GM23338 (cell line): ENCODE measurements at regions not wholly inside any gene's neighbourhood (a gene's known extent, or its start where the extent isn't known, plus 50 kb on each side); places are given as distances from the start of the nearest gene placed in this dataset.

Experiments used
- ATAC-seq: fragments of 200-7000 bp; cut with Tn5 transposase; 3 replicates; pipeline ENCODE4 v1.9.1; 2020
- DNase-seq: peaks from one replicate; pipeline ENCODE4 v3.0.0-alpha.2; 2015; ENCODE audit warnings: low spot score
- H2AFZ ChIP-seq: fragments of 200-600 bp; sonication (generic); 2 replicates; pipeline ENCODE4 v1.8.0; 2016; ENCODE audit warnings: antibody characterized with exemption, mild to moderate bottlenecking, moderate library complexity
- H3F3A ChIP-seq: fragments of 200-600 bp; sonication (generic); replicated peaks from 2 replicates; pipeline ENCODE4 v1.8.0; 2017; ENCODE audit warnings: antibody characterized with exemption, mixed run types, low read depth
- H3K27ac ChIP-seq: fragments of 200-600 bp; sonication (generic); 2 replicates; pipeline ENCODE4 v1.6.1; 2016; ENCODE audit warnings: low read depth
- H3K27me3 ChIP-seq: fragments of 200-600 bp; sonication (generic); 2 replicates; pipeline ENCODE4 v1.8.0; 2016; ENCODE audit warnings: mild to moderate bottlenecking, mixed run types, moderate library complexity; ENCODE audit not compliant: insufficient read depth
- H3K36me3 ChIP-seq: fragments of 200-600 bp; sonication (generic); 2 replicates; pipeline ENCODE4 v1.8.0; 2016; ENCODE audit warnings: mild to moderate bottlenecking; ENCODE audit not compliant: insufficient read depth
- H3K4me1 ChIP-seq: fragments of 200-600 bp; sonication (generic); 2 replicates; pipeline ENCODE4 v1.8.0; 2016; ENCODE audit warnings: mild to moderate bottlenecking, moderate library complexity; ENCODE audit not compliant: insufficient read depth
- H3K4me2 ChIP-seq: fragments of 200-600 bp; sonication (generic); 2 replicates; pipeline ENCODE4 v1.7.1; 2017; ENCODE audit warnings: mixed run types
- H3K4me3 ChIP-seq: fragments of 200-600 bp; sonication (generic); 2 replicates; pipeline ENCODE4 v1.6.1; 2016; ENCODE audit warnings: mixed run types
- H3K79me2 ChIP-seq: fragments of 200-600 bp; sonication (generic); replicated peaks from 2 replicates; pipeline ENCODE4 v1.8.0; 2017; ENCODE audit warnings: mild to moderate bottlenecking; ENCODE audit not compliant: insufficient read depth
- H3K9me2 ChIP-seq: fragments of 200-600 bp; sonication (generic); 2 replicates; pipeline ENCODE4 v1.8.0; 2017; ENCODE audit not compliant: insufficient read depth
- H4K20me1 ChIP-seq: fragments of 200-600 bp; sonication (generic); replicated peaks from 2 replicates; pipeline ENCODE4 v1.8.0; 2017; ENCODE audit warnings: mild to moderate bottlenecking; ENCODE audit not compliant: insufficient read depth
- H3K27ac Mint-ChIP-seq: 2 replicates; pipeline ENCODE4 v1.8.0; 2020; ENCODE audit warnings: inconsistent platforms, mild to moderate bottlenecking, moderate library complexity, mixed read lengths
- H3K27me3 Mint-ChIP-seq: 3 replicates; pipeline ENCODE4 v1.8.0; 2022; ENCODE audit warnings: low read depth, mild to moderate bottlenecking, moderate library complexity, mixed read lengths, inconsistent platforms; ENCODE audit not compliant: insufficient read depth, poor library complexity
- H3K36me3 Mint-ChIP-seq: 3 replicates; pipeline ENCODE4 v1.8.0; 2021; ENCODE audit warnings: low read depth, mild to moderate bottlenecking, inconsistent platforms, moderate library complexity, mixed read lengths
- H3K4me1 Mint-ChIP-seq: 3 replicates; pipeline ENCODE4 v1.8.0; 2020; ENCODE audit warnings: mild to moderate bottlenecking, inconsistent platforms, mixed read lengths
- H3K4me3 Mint-ChIP-seq: 3 replicates; pipeline ENCODE4 v1.8.0; 2021; ENCODE audit warnings: moderate library complexity, mild to moderate bottlenecking, inconsistent platforms, mixed read lengths
- H3K9me3 Mint-ChIP-seq: 3 replicates; pipeline ENCODE4 v1.8.0; 2020; ENCODE audit warnings: moderate library complexity, mild to moderate bottlenecking, inconsistent platforms, mixed read lengths
- CREB1 ChIP-seq: fragments of 250-450 bp; sonication (Bioruptor Pico); IDR thresholded peaks from 2 replicates; pipeline ENCODE4 v1.5.0; 2020; ENCODE audit warnings: low read depth, mild to moderate bottlenecking, moderate library complexity
- EZH2phosphoT487 ChIP-seq: fragments of 200-600 bp; sonication (generic); IDR thresholded peaks from one replicate; pipeline ENCODE4 v1.8.1; 2018; ENCODE audit warnings: antibody characterized with exemption; ENCODE audit not compliant: unreplicated experiment
- JUNB ChIP-seq: IDR thresholded peaks from one replicate; pipeline ENCODE4 v1.6.1; 2016; ENCODE audit warnings: antibody characterized with exemption; ENCODE audit not compliant: unreplicated experiment
- POLR2AphosphoS5 ChIP-seq: IDR thresholded peaks from 2 replicates; pipeline ENCODE4 v1.6.1; 2016; ENCODE audit warnings: antibody characterized with exemption, low read depth
- ZNF114 ChIP-seq: fragments of 250-450 bp; sonication (Bioruptor Pico); IDR thresholded peaks from 2 replicates; pipeline ENCODE4 v1.5.0; 2020; ENCODE audit warnings: mild to moderate bottlenecking, moderate library complexity
- TF ChIP-seq, protein P1 (sequence below): IDR thresholded peaks from 2 replicates; pipeline ENCODE4 v1.6.1; 2016; ENCODE audit warnings: antibody characterized with exemption
- TF ChIP-seq, protein P2 (sequence below), 2 experiments: fragments of 200-600 bp in 1 of 2; sonication (generic) in 1 of 2; conservative IDR thresholded peaks; 2 replicates each; pipeline versions ENCODE4 v1.5.1 to v1.6.1; 2016 to 2017; ENCODE audit warnings: antibody characterized with exemption in 2 of 2, low read depth in 2 of 2, mild to moderate bottlenecking in 2 of 2, moderate library complexity in 1 of 2

GRCh38 chr14:97402279-97402678 is 605.1 kb downstream of the VRK1 start:
- H3K4me2 ChIP-seq = no peak overlapping the region
- peaks cover 5% of the 10 kb centered on the region; the same call in 1 of the 2 replicates for H3K4me1 ChIP-seq
- no peaks in the 10 kb centered on the region for H3K36me3 ChIP-seq
- DNase-seq (no peak), ATAC-seq (no peak)
- Mint-ChIP-seq H3K9me3 (peaks cover 6% of the 10 kb centered on the region; the same call in 2 of the 3 replicates), H3K36me3 (peaks cover 3% of the 10 kb centered on the region; the same call in 1 of the 3 replicates), H3K4me3 (no peak overlapping the region), H3K4me1 (peaks cover 6% of the 10 kb centered on the region), H3K27me3 (peaks cover 5% of the 10 kb centered on the region), H3K27ac (no peak overlapping the region)
- H3K27me3 ChIP-seq = no peaks in the 10 kb centered on the region
- H3K4me3 ChIP-seq = no peak overlapping the region
- no peak for TF ChIP-seq POLR2AphosphoS5
- H4K20me1 ChIP-seq = no peaks in the 10 kb centered on the region
- H3K79me2 ChIP-seq = no peaks in the 10 kb centered on the region
- no peak overlapping the region for H3K27ac ChIP-seq
- H3K9me2 ChIP-seq = peaks cover 12% of the 10 kb centered on the region; the same call in 1 of the 2 replicates
- H2AFZ ChIP-seq = no peak overlapping the region
- no peaks in the 10 kb centered on the region for H3F3A ChIP-seq

DNA sequence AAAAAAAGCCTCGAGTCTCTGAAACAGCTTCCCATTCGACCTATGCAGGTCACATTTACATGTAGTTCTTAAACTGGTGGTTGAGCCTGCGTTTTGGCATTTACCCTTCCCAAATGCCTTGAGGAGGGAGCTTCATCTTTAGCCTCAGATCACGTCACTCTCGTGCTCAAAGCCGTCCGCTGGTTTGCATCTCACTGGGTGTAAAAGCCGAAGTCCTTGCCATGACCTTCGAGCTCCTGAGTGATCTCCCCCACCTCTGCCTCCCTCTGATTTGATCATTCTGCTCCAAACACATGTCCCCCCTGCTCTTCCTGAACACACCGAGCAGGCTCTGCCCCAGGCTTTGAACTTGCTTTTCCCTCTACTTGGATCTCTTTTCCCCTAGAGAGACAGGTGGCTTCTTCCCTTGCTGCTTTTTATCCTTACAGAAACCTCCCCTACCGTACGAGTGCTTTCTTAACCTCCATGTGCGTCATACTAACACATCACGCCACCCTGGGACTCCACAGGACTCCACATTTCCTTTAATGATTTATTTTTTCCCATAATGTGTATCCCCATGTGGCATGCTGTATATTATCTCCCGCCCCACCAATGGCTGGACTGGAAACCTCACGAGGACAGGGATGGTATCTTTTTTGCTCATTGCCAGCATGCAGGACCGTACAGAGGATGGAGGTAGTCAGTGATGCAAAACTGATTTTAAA is 610.7 kb downstream of the VRK1 start:
- no peak for TF ChIP-seq CREB1
- TF ChIP-seq ZNF114 (CRISPR knock-in tag) = no peak
- TF ChIP-seq, protein P1, sequence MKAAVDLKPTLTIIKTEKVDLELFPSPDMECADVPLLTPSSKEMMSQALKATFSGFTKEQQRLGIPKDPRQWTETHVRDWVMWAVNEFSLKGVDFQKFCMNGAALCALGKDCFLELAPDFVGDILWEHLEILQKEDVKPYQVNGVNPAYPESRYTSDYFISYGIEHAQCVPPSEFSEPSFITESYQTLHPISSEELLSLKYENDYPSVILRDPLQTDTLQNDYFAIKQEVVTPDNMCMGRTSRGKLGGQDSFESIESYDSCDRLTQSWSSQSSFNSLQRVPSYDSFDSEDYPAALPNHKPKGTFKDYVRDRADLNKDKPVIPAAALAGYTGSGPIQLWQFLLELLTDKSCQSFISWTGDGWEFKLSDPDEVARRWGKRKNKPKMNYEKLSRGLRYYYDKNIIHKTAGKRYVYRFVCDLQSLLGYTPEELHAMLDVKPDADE = no peak
- no peak for TF ChIP-seq JUNB
- Histone ChIP-seq H2AFZ (peak overlapping the region; percentile 83), H3K36me3 (no peaks in the 10 kb centered on the region), H3F3A (no peaks in the 10 kb centered on the region), H3K27me3 (peaks cover 18% of the 10 kb centered on the region; the same call in 1 of the 2 replicates), H4K20me1 (no peaks in the 10 kb centered on the region), H3K4me1 (peaks cover 46% of the 10 kb centered on the region), H3K9me2 (no peaks in the 10 kb centered on the region), H3K27ac (no peak overlapping the region), H3K79me2 (no peaks in the 10 kb centered on the region), H3K4me3 (no peak overlapping the region), H3K4me2 (0 out of 2 replicates have a peak overlapping the region, but pooled peaks have one; percentile 11)
- DNase-seq (peak; percentile 30), ATAC-seq (peak; percentile 18; the same call in 2 of the 3 replicates)
- no peaks in the 10 kb centered on the region for H3K9me3 Mint-ChIP-seq
- H3K27me3 Mint-ChIP-seq = peaks cover 2% of the 10 kb centered on the region
- H3K27ac Mint-ChIP-seq = peak overlapping the region; percentile 57; the same call in 1 of the 2 replicates
- peaks cover 20% of the 10 kb centered on the region; the same call in 2 of the 3 replicates for H3K4me1 Mint-ChIP-seq
- no peaks in the 10 kb centered on the region for H3K36me3 Mint-ChIP-seq
- no peak overlapping the region for H3K4me3 Mint-ChIP-seq

GRCh38 chr14:97408503-97408902 is 611.3 kb downstream of the VRK1 start:
- Mint-ChIP-seq H3K9me3 (no peaks in the 10 kb centered on the region), H3K4me1 (peaks cover 20% of the 10 kb centered on the region; the same call in 2 of the 3 replicates), H3K27ac (no peak overlapping the region), H3K36me3 (no peaks in the 10 kb centered on the region), H3K4me3 (no peak overlapping the region), H3K27me3 (peaks cover 2% of the 10 kb centered on the region)
- H3F3A ChIP-seq = 0 out of 2 replicates have a peak, but pooled peaks cover 3% of the 10 kb centered on the region
- H3K27ac ChIP-seq = no peak overlapping the region
- no peaks in the 10 kb centered on the region for H4K20me1 ChIP-seq
- H3K36me3 ChIP-seq = no peaks in the 10 kb centered on the region
- H3K4me3 ChIP-seq = no peak overlapping the region
- H3K27me3 ChIP-seq = peaks cover 18% of the 10 kb centered on the region; the same call in 1 of the 2 replicates
- DNase-seq (no peak), ATAC-seq (no peak)
- H2AFZ ChIP-seq = no peak overlapping the region
- peaks cover 48% of the 10 kb centered on the region for H3K4me1 ChIP-seq
- H3K79me2 ChIP-seq = no peaks in the 10 kb centered on the region
- no peaks in the 10 kb centered on the region for H3K9me2 ChIP-seq
- H3K4me2 ChIP-seq = no peak overlapping the region
- TF ChIP-seq, protein P2, sequence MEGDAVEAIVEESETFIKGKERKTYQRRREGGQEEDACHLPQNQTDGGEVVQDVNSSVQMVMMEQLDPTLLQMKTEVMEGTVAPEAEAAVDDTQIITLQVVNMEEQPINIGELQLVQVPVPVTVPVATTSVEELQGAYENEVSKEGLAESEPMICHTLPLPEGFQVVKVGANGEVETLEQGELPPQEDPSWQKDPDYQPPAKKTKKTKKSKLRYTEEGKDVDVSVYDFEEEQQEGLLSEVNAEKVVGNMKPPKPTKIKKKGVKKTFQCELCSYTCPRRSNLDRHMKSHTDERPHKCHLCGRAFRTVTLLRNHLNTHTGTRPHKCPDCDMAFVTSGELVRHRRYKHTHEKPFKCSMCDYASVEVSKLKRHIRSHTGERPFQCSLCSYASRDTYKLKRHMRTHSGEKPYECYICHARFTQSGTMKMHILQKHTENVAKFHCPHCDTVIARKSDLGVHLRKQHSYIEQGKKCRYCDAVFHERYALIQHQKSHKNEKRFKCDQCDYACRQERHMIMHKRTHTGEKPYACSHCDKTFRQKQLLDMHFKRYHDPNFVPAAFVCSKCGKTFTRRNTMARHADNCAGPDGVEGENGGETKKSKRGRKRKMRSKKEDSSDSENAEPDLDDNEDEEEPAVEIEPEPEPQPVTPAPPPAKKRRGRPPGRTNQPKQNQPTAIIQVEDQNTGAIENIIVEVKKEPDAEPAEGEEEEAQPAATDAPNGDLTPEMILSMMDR (conservative IDR thresholded peaks at IDR 0.05; ENCODE audit: low read depth in 2 of 2) = no peak
- TF ChIP-seq EZH2phosphoT487 (no peak), POLR2AphosphoS5 (no peak)
